Islet of Langerhans (tissue), 1 donor: ENCODE measurements at regions not wholly inside any gene's neighbourhood (a gene's known extent, or its start where the extent isn't known, plus 50 kb on each side); places are given as distances from the start of the nearest gene placed in this dataset.
"Not testable (repeated sequence)": the region's sequence is repeated elsewhere in the genome, so short reads cannot be mapped to it uniquely, and the experiment has no call there.

Source experiments
- FAIRE-seq: peaks from one replicate; lab custom pipeline; 2011; peaks lifted over from hg19 to GRCh38; lab: Jason Lieb, UNC

- FAIRE-seq: no peak
Measured at GRCh38 chr1:37162059-37162458, 127.7 kb upstream of the GRIK3 start.

GRCh38 chr1:37166005-37166404 lies 131.7 kb upstream of the GRIK3 start:
- no peak for FAIRE-seq

GRCh38 chr1:37167479-37167878 lies 133.2 kb upstream of the GRIK3 start:
- no peak for FAIRE-seq

GRCh38 chr1:37169241-37169640 lies 134.9 kb upstream of the GRIK3 start:
- FAIRE-seq: no peak

GRCh38 chr1:37169743-37170275 lies 135.5 kb upstream of the GRIK3 start:
- FAIRE-seq: no peak

- no peak for FAIRE-seq
Measured at GRCh38 chr1:37171691-37172090, 137.4 kb upstream of the GRIK3 start.

- FAIRE-seq: no peak
Measured at GRCh38 chr1:37174341-37174740, 140.0 kb upstream of the GRIK3 start.

- FAIRE-seq: no peak
Measured at GRCh38 chr1:37174876-37175275, 140.6 kb upstream of the GRIK3 start.

GRCh38 chr1:37175666-37176215 lies 141.4 kb upstream of the GRIK3 start:
- no peak for FAIRE-seq

GRCh38 chr1:37176269-37176668 lies 142.0 kb upstream of the GRIK3 start:
- no peak for FAIRE-seq

- no peak for FAIRE-seq
Measured at GRCh38 chr1:37177230-37177864, 143.0 kb upstream of the GRIK3 start.

GRCh38 chr1:37181425-37181824 lies 147.1 kb upstream of the GRIK3 start:
- no peak for FAIRE-seq

GRCh38 chr1:37184789-37185188 lies 150.5 kb upstream of the GRIK3 start:
- FAIRE-seq: no peak

- FAIRE-seq: no peak
Measured at GRCh38 chr1:37186246-37186756, 152.0 kb upstream of the GRIK3 start.

GRCh38 chr1:37189111-37189510 lies 154.8 kb upstream of the GRIK3 start:
- no peak for FAIRE-seq

- FAIRE-seq: no peak
Measured at GRCh38 chr1:37197411-37197810, 163.1 kb upstream of the GRIK3 start.

- not testable (repeated sequence) for FAIRE-seq
Measured at GRCh38 chr1:37214305-37214704, 180.0 kb upstream of the GRIK3 start.

- no peak for FAIRE-seq
Measured at GRCh38 chr1:37233606-37234005, 199.3 kb upstream of the GRIK3 start.

- no peak for FAIRE-seq
Measured at GRCh38 chr1:37234941-37235418, 200.7 kb upstream of the GRIK3 start.

- FAIRE-seq: peak; percentile 74
Measured at GRCh38 chr1:37237948-37238347, 203.6 kb upstream of the GRIK3 start.

GRCh38 chr1:37238364-37239224 lies 204.3 kb upstream of the GRIK3 start:
- peak; percentile 5 for FAIRE-seq

- FAIRE-seq: no peak
Measured at GRCh38 chr1:37239225-37239740, 205.0 kb upstream of the GRIK3 start.

GRCh38 chr1:37240897-37241296 lies 206.6 kb upstream of the GRIK3 start:
- FAIRE-seq: no peak
